ENCODE measurements at regions not wholly inside any gene's neighbourhood (a gene's known extent, or its start where the extent isn't known, plus 50 kb on each side); places are given as distances from the start of the nearest gene placed in this dataset.

GRCh38 chr7:7098280-7098818 lies 84.0 kb upstream of the C1GALT1 start:
- Histone ChIP-seq H3K27me3 (ENCODE audit: control insufficient read depth, extremely low read depth, insufficient read depth, low read length) (no peaks in the 10 kb centered on the region), H3K27ac (ENCODE audit: control insufficient read depth, insufficient read depth, low read length) (no peak overlapping the region), H3K4me1 (ENCODE audit: control insufficient read depth, extremely low read depth, insufficient read depth, low read length) (peaks cover 27% of the 10 kb centered on the region), H3K9me3 (ENCODE audit: control insufficient read depth, low read depth, low read length) (no peaks in the 10 kb centered on the region), H3K36me3 (ENCODE audit: control insufficient read depth in 2 of 2, extremely low read depth in 1 of 2, insufficient read depth in 2 of 2, low read length in 2 of 2) (no peaks in the 10 kb centered on the region), H4K20me1 (ENCODE audit: control insufficient read depth, extremely low read depth, insufficient read depth, low read length) (no peaks in the 10 kb centered on the region), H2AFZ (ENCODE audit: control insufficient read depth, low read length) (no peak overlapping the region), H3K4me2 (ENCODE audit: control insufficient read depth, extremely low read depth, insufficient read depth, low read depth, low read length) (no peak overlapping the region), H3K9ac (ENCODE audit: control insufficient read depth, extremely low read depth, insufficient read depth, low read length) (no peak overlapping the region), H3K9me1 (ENCODE audit: control insufficient read depth, extremely low read depth, insufficient read depth, low read length) (no peaks in the 10 kb centered on the region), H3K79me2 (ENCODE audit: control insufficient read depth, insufficient read depth, low read length) (no peaks in the 10 kb centered on the region), H3K4me3 (ENCODE audit: control insufficient read depth in 2 of 3, extremely low read depth in 1 of 3, insufficient read depth in 2 of 3, low read depth in 1 of 3, low read length in 3 of 3) (no peak overlapping the region)
- TF ChIP-seq CTCF (optimal IDR thresholded peaks at IDR 0.05 in 1 of 3, IDR thresholded peaks at IDR 0.05 in 1 of 3, conservative IDR thresholded peaks at IDR 0.05 in 1 of 3; ENCODE audit: extremely low read depth in 1 of 3, insufficient read depth in 2 of 3, low read length in 3 of 3) (no peak), EZH2 (IDR thresholded peaks at IDR 0.05; ENCODE audit: low read length) (no peak)
- DNase-seq (ENCODE audit: low read depth, low spot score): no peak
- FAIRE-seq: no peak
- dilution Hi-C loops (cut with MboI; ENCODE audit: extremely low pct_ligation_motif_present, low sequenced_read_pairs): no loop called here

GRCh38 chr7:7099584-7100014 lies 82.7 kb upstream of the C1GALT1 start:
- Histone ChIP-seq H4K20me1 (ENCODE audit: control insufficient read depth, extremely low read depth, insufficient read depth, low read length) (no peaks in the 10 kb centered on the region), H3K4me2 (ENCODE audit: control insufficient read depth, extremely low read depth, insufficient read depth, low read depth, low read length) (peak overlapping the region; percentile 83), H3K27ac (ENCODE audit: control insufficient read depth, insufficient read depth, low read length) (peak overlapping the region; percentile 81)

More at GRCh38 chr7:7099584-7100014, 82.7 kb upstream of the C1GALT1 start:
- peak overlapping the region in 2 of 3 experiments; percentile 38 to 44 for H3K4me3 ChIP-seq (ENCODE audit: control insufficient read depth in 2 of 3, extremely low read depth in 1 of 3, insufficient read depth in 2 of 3, low read depth in 1 of 3, low read length in 3 of 3)
- peaks cover 27% of the 10 kb centered on the region for H3K4me1 ChIP-seq (ENCODE audit: control insufficient read depth, extremely low read depth, insufficient read depth, low read length)
- TF ChIP-seq EZH2 (IDR thresholded peaks at IDR 0.05; ENCODE audit: low read length) (no peak), CTCF (optimal IDR thresholded peaks at IDR 0.05 in 1 of 3, IDR thresholded peaks at IDR 0.05 in 1 of 3, conservative IDR thresholded peaks at IDR 0.05 in 1 of 3; ENCODE audit: extremely low read depth in 1 of 3, insufficient read depth in 2 of 3, low read length in 3 of 3) (no peak)
- DNase-seq (ENCODE audit: low read depth, low spot score): peak; percentile 88
- peak overlapping the region; percentile 71 for H3K9ac ChIP-seq (ENCODE audit: control insufficient read depth, extremely low read depth, insufficient read depth, low read length)
- dilution Hi-C loops (cut with MboI; ENCODE audit: extremely low pct_ligation_motif_present, low sequenced_read_pairs): no loop called here
- FAIRE-seq: peak; percentile 97
- H3K27me3 ChIP-seq (ENCODE audit: control insufficient read depth, extremely low read depth, insufficient read depth, low read length): no peaks in the 10 kb centered on the region
- H3K79me2 ChIP-seq (ENCODE audit: control insufficient read depth, insufficient read depth, low read length): no peaks in the 10 kb centered on the region
- H2AFZ ChIP-seq (ENCODE audit: control insufficient read depth, low read length): peak overlapping the region; percentile 46
- H3K9me1 ChIP-seq (ENCODE audit: control insufficient read depth, extremely low read depth, insufficient read depth, low read length): no peaks in the 10 kb centered on the region
- no peaks in the 10 kb centered on the region for H3K36me3 ChIP-seq (ENCODE audit: control insufficient read depth in 2 of 2, extremely low read depth in 1 of 2, insufficient read depth in 2 of 2, low read length in 2 of 2)
- H3K9me3 ChIP-seq (ENCODE audit: control insufficient read depth, low read depth, low read length): no peaks in the 10 kb centered on the region
